WTC11 (cell line): ENCODE measurements at regions not wholly inside any gene's neighbourhood (a gene's known extent, or its start where the extent isn't known, plus 50 kb on each side); places are given as distances from the start of the nearest gene placed in this dataset.
A peak's percentile ranks its signal among the peaks of the same experiment; 100 is the strongest.
"Not testable (repeated sequence)": the region's sequence is repeated elsewhere in the genome, so short reads cannot be mapped to it uniquely, and the experiment has no call there.

Experiments used
- ATAC-seq: fragments of 200-7000 bp; cut with Tn5 transposase; 2 replicates; pipeline ENCODE4 v1.10.0; 2021; ENCODE audit warnings: mild to moderate bottlenecking, moderate library complexity
- CTCF ChIA-PET: fragments of 300-600 bp; sonication (Branson Sonifier 250); formaldehyde crosslinking; loops from one replicate; lab custom pipeline; 2021; ENCODE audit warnings: antibody characterized with exemption; lab: Charles Lee
- POLR2A ChIA-PET: fragments of 350-600 bp; sonication (Branson Sonifier 250); formaldehyde crosslinking; loops from one replicate; lab custom pipeline; 2021; ENCODE audit warnings: antibody characterized with exemption; lab: Charles Lee
- DNase-seq: peaks from one replicate; pipeline ENCODE4 v3.0.0; 2021; ENCODE audit warnings: low spot score
- H3K27ac Mint-ChIP-seq: 2 replicates; pipeline ENCODE4 v1.8.0; 2021; ENCODE audit warnings: mixed read lengths
- H3K27me3 Mint-ChIP-seq: 2 replicates; pipeline ENCODE4 v1.8.0; 2021; ENCODE audit warnings: low read depth, mild to moderate bottlenecking, moderate library complexity, mixed read lengths
- H3K36me3 Mint-ChIP-seq: 2 replicates; pipeline ENCODE4 v1.8.0; 2021; ENCODE audit warnings: mixed read lengths
- H3K4me1 Mint-ChIP-seq: 2 replicates; pipeline ENCODE4 v1.8.0; 2022; ENCODE audit warnings: mixed read lengths
- H3K4me3 Mint-ChIP-seq: 2 replicates; pipeline ENCODE4 v1.8.0; 2021; ENCODE audit warnings: mild to moderate bottlenecking, moderate library complexity, mixed read lengths
- H3K9me3 Mint-ChIP-seq: 2 replicates; pipeline ENCODE4 v1.8.0; 2021; ENCODE audit warnings: mixed read lengths
- JUN ChIP-seq: sonication (generic); formaldehyde crosslinking; IDR thresholded peaks from 2 replicates; pipeline ENCODE4 v1.8.0; 2023; ENCODE audit warnings: mild to moderate bottlenecking, missing genetic modification reagents
- NFATC4 ChIP-seq: fragments of 250-450 bp; sonication (Bioruptor Pico); IDR thresholded peaks from 2 replicates; pipeline ENCODE4 v1.9.0; 2021; ENCODE audit warnings: mild to moderate bottlenecking
- NR2C2 ChIP-seq: sonication (generic); formaldehyde crosslinking; IDR thresholded peaks from 2 replicates; pipeline ENCODE4 v1.8.0; 2022; ENCODE audit warnings: mild to moderate bottlenecking, missing genetic modification reagents
- ZNF232 ChIP-seq: sonication (generic); formaldehyde crosslinking; IDR thresholded peaks from 2 replicates; pipeline ENCODE4 v1.8.0; 2022; ENCODE audit warnings: mild to moderate bottlenecking, missing genetic modification reagents
- TF ChIP-seq, protein P1 (sequence below): sonication (generic); formaldehyde crosslinking; IDR thresholded peaks from 2 replicates; pipeline ENCODE4 v1.8.0; 2022; ENCODE audit warnings: mild to moderate bottlenecking, missing genetic modification reagents
- TF ChIP-seq, protein P2 (sequence below): sonication (generic); formaldehyde crosslinking; IDR thresholded peaks from 2 replicates; pipeline ENCODE4 v1.8.0; 2022; ENCODE audit warnings: mild to moderate bottlenecking, missing genetic modification reagents
- TF ChIP-seq, protein P3 (sequence below): sonication (generic); formaldehyde crosslinking; IDR thresholded peaks from 2 replicates; pipeline ENCODE4 v1.8.1; 2023; ENCODE audit warnings: mild to moderate bottlenecking, missing genetic modification reagents, moderate library complexity
- TF ChIP-seq, protein P4 (sequence below): fragments of 250-450 bp; sonication (Bioruptor Pico); IDR thresholded peaks from 2 replicates; pipeline ENCODE4 v1.9.0; 2021; ENCODE audit warnings: mild to moderate bottlenecking
- TF ChIP-seq, protein P5 (sequence below): fragments of 250-450 bp; sonication (Bioruptor Pico); IDR thresholded peaks from 2 replicates; pipeline ENCODE4 v2.1.2; 2022; ENCODE audit warnings: mild to moderate bottlenecking, moderate library complexity

DNA sequence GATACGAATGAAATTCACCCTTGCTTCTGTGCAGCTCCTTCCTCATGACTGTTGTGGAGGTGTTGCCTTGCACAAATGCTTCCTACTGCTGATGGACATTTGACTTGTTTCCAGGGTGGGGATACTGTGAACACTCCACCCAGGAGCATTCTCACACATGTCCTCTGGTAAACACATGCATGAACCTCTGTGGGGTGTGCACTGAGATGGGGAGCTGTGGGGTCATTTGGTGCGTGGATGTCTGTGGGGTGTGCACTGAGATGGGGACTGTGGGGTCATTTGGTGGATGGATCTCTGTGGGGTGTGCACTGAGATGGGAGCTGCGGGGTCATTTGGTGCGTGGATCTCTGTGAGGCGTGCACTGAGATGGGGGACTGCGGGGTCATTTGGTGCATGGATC lies 72.9 kb upstream of the IRX4 start (continued):
- TF ChIP-seq, protein P1, sequence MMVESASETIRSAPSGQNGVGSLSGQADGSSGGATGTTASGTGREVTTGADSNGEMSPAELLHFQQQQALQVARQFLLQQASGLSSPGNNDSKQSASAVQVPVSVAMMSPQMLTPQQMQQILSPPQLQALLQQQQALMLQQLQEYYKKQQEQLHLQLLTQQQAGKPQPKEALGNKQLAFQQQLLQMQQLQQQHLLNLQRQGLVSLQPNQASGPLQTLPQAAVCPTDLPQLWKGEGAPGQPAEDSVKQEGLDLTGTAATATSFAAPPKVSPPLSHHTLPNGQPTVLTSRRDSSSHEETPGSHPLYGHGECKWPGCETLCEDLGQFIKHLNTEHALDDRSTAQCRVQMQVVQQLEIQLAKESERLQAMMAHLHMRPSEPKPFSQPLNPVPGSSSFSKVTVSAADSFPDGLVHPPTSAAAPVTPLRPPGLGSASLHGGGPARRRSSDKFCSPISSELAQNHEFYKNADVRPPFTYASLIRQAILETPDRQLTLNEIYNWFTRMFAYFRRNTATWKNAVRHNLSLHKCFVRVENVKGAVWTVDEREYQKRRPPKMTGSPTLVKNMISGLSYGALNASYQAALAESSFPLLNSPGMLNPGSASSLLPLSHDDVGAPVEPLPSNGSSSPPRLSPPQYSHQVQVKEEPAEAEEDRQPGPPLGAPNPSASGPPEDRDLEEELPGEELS (CRISPR knock-in tag) = no peak
- no peak for TF ChIP-seq NFATC4 (CRISPR knock-in tag)

DNA sequence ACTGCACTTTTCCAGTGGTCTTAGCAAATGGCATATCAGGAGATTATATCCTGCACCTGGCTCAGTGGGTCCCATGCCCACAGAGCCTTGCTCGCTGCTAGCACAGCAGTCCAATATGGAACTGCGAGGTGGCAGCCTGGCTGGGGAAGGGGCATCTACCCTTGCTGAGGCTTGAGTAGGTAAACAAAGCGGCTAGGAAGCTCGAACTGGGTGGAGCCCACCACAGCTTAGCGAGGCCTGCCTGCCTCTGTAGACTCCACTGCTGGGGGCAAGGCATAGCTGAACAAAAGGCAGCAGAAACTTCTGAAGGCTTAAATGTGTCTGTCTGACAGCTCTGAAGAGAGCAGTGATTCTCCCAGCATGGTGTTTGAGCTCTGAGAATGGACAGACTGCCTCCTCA lies 71.0 kb upstream of the IRX4 start:
- Mint-ChIP-seq H3K27ac (peak overlapping the region; percentile 32; the same call in 1 of the 2 replicates), H3K4me1 (peaks cover 28% of the 10 kb centered on the region)
- ATAC-seq, H3K27me3 Mint-ChIP-seq, POLR2A ChIA-PET, DNase-seq, CTCF ChIA-PET, H3K9me3 Mint-ChIP-seq, H3K36me3 Mint-ChIP-seq, H3K4me3 Mint-ChIP-seq: not testable (repeated sequence)

DNA sequence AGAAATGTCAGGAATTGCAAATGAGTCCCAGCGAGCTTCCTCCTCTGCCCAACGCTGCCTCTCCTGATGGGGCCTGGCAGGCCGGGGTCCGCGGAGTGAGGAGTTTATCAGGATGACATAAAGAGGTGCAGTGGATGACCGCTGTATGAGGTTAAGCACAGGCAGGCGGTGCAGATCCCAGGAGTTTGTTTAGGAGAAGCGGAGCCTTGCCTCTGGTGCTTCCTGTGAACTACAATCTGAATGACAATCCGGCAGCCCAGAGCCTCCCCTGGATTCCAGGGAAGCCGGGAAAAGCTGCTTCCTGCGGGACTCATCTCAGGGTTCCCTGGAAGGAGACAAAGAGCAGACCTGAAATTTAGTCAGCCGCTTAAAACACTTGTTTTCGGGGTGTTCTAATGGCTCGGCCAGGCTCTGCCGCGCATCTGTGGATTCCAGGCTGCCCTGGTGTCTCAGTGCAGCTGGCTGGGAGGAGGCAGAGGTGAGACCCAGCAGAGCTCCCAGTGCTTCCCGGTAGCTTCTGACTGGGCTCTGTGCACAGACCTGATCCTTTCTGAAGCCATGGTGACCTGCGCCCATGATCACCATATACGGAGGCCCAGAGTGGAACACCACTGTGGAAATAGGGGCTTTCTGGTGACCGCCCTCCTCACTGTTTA lies 69.8 kb upstream of the IRX4 start:
- H3K9me3 Mint-ChIP-seq = 0 out of 2 replicates have a peak, but pooled peaks cover 4% of the 10 kb centered on the region
- peaks cover 2% of the 10 kb centered on the region; the same call in 1 of the 2 replicates for H3K36me3 Mint-ChIP-seq
- H3K27me3 Mint-ChIP-seq = peaks cover 4% of the 10 kb centered on the region; the same call in 1 of the 2 replicates
- ChIA-PET POLR2A (no interaction called here), CTCF (interaction anchor here (0.7 to 0.9 kb wide), 2 partner anchors 13 to 189 kb away, joined by 3 read pairs; no protein-coding TSS in a partner anchor)
- TF ChIP-seq, protein P2, sequence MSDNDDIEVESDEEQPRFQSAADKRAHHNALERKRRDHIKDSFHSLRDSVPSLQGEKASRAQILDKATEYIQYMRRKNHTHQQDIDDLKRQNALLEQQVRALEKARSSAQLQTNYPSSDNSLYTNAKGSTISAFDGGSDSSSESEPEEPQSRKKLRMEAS (CRISPR knock-in tag) = peak; percentile 28; the same call in 1 of the 2 replicates
- no peak for TF ChIP-seq ZNF232 (CRISPR knock-in tag)
- DNase-seq (peak; percentile 65), ATAC-seq (peak; percentile 89)
- no peak overlapping the region for H3K4me3 Mint-ChIP-seq
- peak overlapping the region; percentile 89 for H3K27ac Mint-ChIP-seq
- peaks cover 28% of the 10 kb centered on the region for H3K4me1 Mint-ChIP-seq

DNA sequence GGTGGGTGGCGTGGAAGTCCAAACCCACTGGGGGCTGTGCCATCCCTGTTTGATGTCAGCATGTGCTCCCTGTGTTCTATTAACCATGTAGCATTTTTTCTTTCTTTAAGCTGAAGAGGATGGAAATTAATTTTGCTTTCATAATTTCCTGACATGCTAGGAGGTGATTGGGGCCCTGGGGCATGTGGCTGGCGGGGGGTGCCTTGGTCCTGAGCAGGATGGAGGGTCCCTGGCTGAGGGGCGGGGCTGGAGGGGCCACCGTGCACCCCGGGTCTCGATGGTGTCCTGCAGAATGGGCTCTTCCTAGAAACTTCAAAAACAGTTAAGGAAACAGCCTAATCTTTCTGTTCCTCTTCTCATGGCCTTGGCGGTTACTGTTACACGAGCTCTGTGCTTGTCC lies 69.3 kb upstream of the IRX4 start:
- CTCF ChIA-PET = interaction anchor here (0.7 to 0.9 kb wide), 2 partner anchors 14 to 189 kb away, joined by 3 read pairs; no protein-coding TSS in a partner anchor
- no peak for ATAC-seq
- no peak for TF ChIP-seq NR2C2 (CRISPR knock-in tag)
- TF ChIP-seq, protein P3, sequence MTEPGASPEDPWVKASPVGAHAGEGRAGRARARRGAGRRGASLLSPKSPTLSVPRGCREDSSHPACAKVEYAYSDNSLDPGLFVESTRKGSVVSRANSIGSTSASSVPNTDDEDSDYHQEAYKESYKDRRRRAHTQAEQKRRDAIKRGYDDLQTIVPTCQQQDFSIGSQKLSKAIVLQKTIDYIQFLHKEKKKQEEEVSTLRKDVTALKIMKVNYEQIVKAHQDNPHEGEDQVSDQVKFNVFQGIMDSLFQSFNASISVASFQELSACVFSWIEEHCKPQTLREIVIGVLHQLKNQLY (CRISPR knock-in tag) = no peak
- TF ChIP-seq, protein P4, sequence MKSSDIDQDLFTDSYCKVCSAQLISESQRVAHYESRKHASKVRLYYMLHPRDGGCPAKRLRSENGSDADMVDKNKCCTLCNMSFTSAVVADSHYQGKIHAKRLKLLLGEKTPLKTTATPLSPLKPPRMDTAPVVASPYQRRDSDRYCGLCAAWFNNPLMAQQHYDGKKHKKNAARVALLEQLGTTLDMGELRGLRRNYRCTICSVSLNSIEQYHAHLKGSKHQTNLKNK (CRISPR knock-in tag) = no peak
- no peak for TF ChIP-seq JUN
- H3K4me3 Mint-ChIP-seq = no peak overlapping the region
- H3K4me1 Mint-ChIP-seq = peaks cover 29% of the 10 kb centered on the region
- 0 out of 2 replicates have a peak, but pooled peaks cover 4% of the 10 kb centered on the region for H3K9me3 Mint-ChIP-seq
- peaks cover 4% of the 10 kb centered on the region; the same call in 1 of the 2 replicates for H3K27me3 Mint-ChIP-seq
- peak overlapping the region; percentile 89 for H3K27ac Mint-ChIP-seq
- POLR2A ChIA-PET = no interaction called here
- peaks cover 2% of the 10 kb centered on the region; the same call in 1 of the 2 replicates for H3K36me3 Mint-ChIP-seq
- DNase-seq = no peak

DNA sequence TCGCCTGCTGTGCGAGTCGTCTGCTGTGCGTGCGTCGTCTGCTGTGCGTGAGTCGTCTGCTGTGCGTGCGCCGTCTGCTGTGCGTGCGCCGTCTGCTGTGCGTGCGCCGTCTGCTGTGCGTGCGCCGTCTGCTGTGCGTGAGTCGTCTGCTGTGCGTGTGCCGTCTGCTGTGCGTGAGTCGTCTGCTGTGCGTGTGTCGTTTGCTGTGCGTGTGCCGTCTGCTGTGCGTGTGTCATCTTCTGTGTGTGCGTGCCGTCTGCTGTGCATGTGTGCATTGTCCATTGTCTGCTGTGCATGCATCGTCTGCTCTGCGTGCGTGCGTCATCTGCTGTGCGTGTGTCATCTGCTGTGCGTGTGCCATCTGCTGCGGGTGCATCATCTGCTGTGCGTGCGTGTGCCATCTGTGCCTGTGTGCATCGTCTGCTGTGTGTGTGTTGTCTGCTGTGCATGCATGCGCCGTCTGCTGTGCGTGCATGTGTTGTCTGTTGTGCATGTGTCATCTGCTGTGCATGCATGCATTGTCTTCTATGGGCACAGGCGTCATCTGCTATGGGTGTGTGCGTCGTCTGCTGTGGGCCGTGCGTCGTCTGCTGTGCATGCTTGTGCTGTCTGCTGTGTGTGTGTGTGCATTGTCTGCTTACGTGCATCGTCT lies 68.6 kb upstream of the IRX4 start:
- ChIA-PET POLR2A (no interaction called here), CTCF (no interaction called here)
- DNase-seq = no peak
- no peak for ATAC-seq
- Mint-ChIP-seq H3K36me3 (peaks cover 2% of the 10 kb centered on the region; the same call in 1 of the 2 replicates), H3K4me1 (peaks cover 35% of the 10 kb centered on the region), H3K4me3 (no peak overlapping the region), H3K9me3 (0 out of 2 replicates have a peak, but pooled peaks cover 4% of the 10 kb centered on the region), H3K27ac (no peak overlapping the region), H3K27me3 (peaks cover 4% of the 10 kb centered on the region; the same call in 1 of the 2 replicates)
- TF ChIP-seq NR2C2 (CRISPR knock-in tag) = 0 out of 2 replicates have a peak, but pooled peaks have one; percentile 19
- TF ChIP-seq, protein P5, sequence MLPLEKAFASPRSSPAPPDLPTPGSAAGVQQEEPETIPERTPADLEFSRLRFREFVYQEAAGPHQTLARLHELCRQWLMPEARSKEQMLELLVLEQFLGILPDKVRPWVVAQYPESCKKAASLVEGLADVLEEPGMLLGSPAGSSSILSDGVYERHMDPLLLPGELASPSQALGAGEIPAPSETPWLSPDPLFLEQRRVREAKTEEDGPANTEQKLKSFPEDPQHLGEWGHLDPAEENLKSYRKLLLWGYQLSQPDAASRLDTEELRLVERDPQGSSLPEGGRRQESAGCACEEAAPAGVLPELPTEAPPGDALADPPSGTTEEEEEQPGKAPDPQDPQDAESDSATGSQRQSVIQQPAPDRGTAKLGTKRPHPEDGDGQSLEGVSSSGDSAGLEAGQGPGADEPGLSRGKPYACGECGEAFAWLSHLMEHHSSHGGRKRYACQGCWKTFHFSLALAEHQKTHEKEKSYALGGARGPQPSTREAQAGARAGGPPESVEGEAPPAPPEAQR (CRISPR knock-in tag) = no peak
